ENCODE measurements at regions not wholly inside any gene's neighbourhood (a gene's known extent, or its start where the extent isn't known, plus 50 kb on each side); places are given as distances from the start of the nearest gene placed in this dataset.
"Not testable (repeated sequence)": the region's sequence is repeated elsewhere in the genome, so short reads cannot be mapped to it uniquely, and the experiment has no call there.

- no peak for DNase-seq (ENCODE audit: low read depth)
These were observed 173.1 kb upstream of the MMS22L start for GRCh38 chr6:97456070-97456469.

- no peak for DNase-seq (ENCODE audit: low read depth)
These were observed 176.5 kb upstream of the MMS22L start for GRCh38 chr6:97459535-97459934.

GRCh38 chr6:97459986-97460385, 177.0 kb upstream of the MMS22L start:
- DNase-seq (ENCODE audit: low read depth): peak; percentile 3

- DNase-seq (ENCODE audit: low read depth): no peak
These were observed 177.5 kb upstream of the MMS22L start for GRCh38 chr6:97460394-97461080.

- DNase-seq (ENCODE audit: low read depth): no peak
These were observed 178.2 kb upstream of the MMS22L start for GRCh38 chr6:97461218-97461617.

- no peak for DNase-seq (ENCODE audit: low read depth)
These were observed 179.0 kb upstream of the MMS22L start for GRCh38 chr6:97462031-97462430.

- no peak for DNase-seq (ENCODE audit: low read depth)
These were observed 180.1 kb upstream of the MMS22L start for GRCh38 chr6:97462938-97463598.

GRCh38 chr6:97465877-97466561, 183.0 kb upstream of the MMS22L start:
- no peak for DNase-seq (ENCODE audit: low read depth)

GRCh38 chr6:97468981-97469380, 186.0 kb upstream of the MMS22L start:
- DNase-seq (ENCODE audit: low read depth): no peak

- no peak for DNase-seq (ENCODE audit: low read depth)
These were observed 186.4 kb upstream of the MMS22L start for GRCh38 chr6:97469451-97469850.

GRCh38 chr6:97470322-97470721, 187.3 kb upstream of the MMS22L start:
- DNase-seq (ENCODE audit: low read depth): no peak

- no peak for DNase-seq (ENCODE audit: low read depth)
These were observed 191.0 kb upstream of the MMS22L start for GRCh38 chr6:97473979-97474378.

- DNase-seq (ENCODE audit: low read depth): peak; percentile 36
These were observed 214.8 kb upstream of the MMS22L start for GRCh38 chr6:97497713-97498331.

- DNase-seq (ENCODE audit: low read depth): no peak
These were observed 218.8 kb upstream of the MMS22L start for GRCh38 chr6:97501853-97502252.

- DNase-seq (ENCODE audit: low read depth): no peak
These were observed 225.6 kb upstream of the MMS22L start for GRCh38 chr6:97508646-97509045.

GRCh38 chr6:97513260-97513659, 230.2 kb upstream of the MMS22L start:
- DNase-seq (ENCODE audit: low read depth): not testable (repeated sequence)

- no peak for DNase-seq (ENCODE audit: low read depth)
These were observed 241.8 kb upstream of the MMS22L start for GRCh38 chr6:97524811-97525210.

- DNase-seq (ENCODE audit: low read depth): no peak
These were observed 252.8 kb upstream of the MMS22L start for GRCh38 chr6:97535800-97536199.

- no peak for DNase-seq (ENCODE audit: low read depth)
These were observed 265.3 kb upstream of the MMS22L start for GRCh38 chr6:97548354-97548753.

- DNase-seq (ENCODE audit: low read depth): no peak
These were observed 274.3 kb upstream of the MMS22L start for GRCh38 chr6:97557355-97557754.

- no peak for DNase-seq (ENCODE audit: low read depth)
These were observed 280.5 kb upstream of the MMS22L start for GRCh38 chr6:97563529-97563928.

- no peak for DNase-seq (ENCODE audit: low read depth)
These were observed 289.9 kb upstream of the MMS22L start for GRCh38 chr6:97572943-97573342.

GRCh38 chr6:97586344-97586743, 303.3 kb upstream of the MMS22L start:
- no peak for DNase-seq (ENCODE audit: low read depth)

All from non-pigmented ciliary epithelial cell (primary cell).